Esophagus muscularis mucosa (tissue), 3 donors: ENCODE measurements at regions not wholly inside any gene's neighbourhood (a gene's known extent, or its start where the extent isn't known, plus 50 kb on each side); places are given as distances from the start of the nearest gene placed in this dataset.

ENCODE experiments used
- CTCF ChIP-seq, 3 experiments: fragments of 200-600 bp in 2 of 3; fragments of 450-650 bp in 1 of 3; sonication (generic) in 2 of 3; IDR thresholded peaks; one replicate each; pipeline ENCODE4 v1.5.1; 2017 to 2019; ENCODE audit warnings: antibody characterized with exemption in 3 of 3, mild to moderate bottlenecking in 2 of 3, moderate library complexity in 1 of 3
- POLR2AphosphoS5 ChIP-seq, 2 donors: sonication (generic); formaldehyde crosslinking; IDR thresholded peaks; one replicate each; pipeline ENCODE4 v1.6.1; 2017; ENCODE audit warnings: antibody characterized with exemption in 2 of 2

GRCh38 chr2:236684504-236685256, 115.1 kb downstream of the ACKR3 start:
- TF ChIP-seq POLR2AphosphoS5 (IDR thresholded peaks at IDR 0.05) (no peak), CTCF (IDR thresholded peaks at IDR 0.05) (no peak)
